ENCODE measurements at regions not wholly inside any gene's neighbourhood (a gene's known extent, or its start where the extent isn't known, plus 50 kb on each side); places are given as distances from the start of the nearest gene placed in this dataset.
"Not testable (repeated sequence)": the region's sequence is repeated elsewhere in the genome, so short reads cannot be mapped to it uniquely, and the experiment has no call there.

DNA sequence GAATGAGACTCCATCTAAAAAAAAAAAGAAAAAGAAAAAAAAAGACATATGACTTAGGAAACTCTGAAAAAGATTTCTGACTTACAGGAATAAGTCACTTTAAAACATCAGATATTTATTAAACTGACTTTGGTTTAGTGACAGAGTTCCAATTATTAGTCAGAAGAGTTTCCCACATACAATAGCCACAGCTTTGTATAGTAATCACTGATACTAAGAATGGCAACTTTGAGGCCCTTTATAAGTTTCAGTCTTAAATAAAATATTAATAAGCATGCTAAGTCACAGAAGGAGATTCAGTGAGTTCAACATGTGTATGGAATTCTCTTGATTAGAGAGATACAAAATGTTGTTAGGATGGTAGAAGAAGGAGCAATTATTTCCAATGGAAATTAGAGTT is 652.3 kb upstream of the AMOT start:
- Histone ChIP-seq H3K27ac (replicated peaks) (no peak overlapping the region), H3K27me3 (ENCODE audit: insufficient read depth, poor library complexity, severe bottlenecking) (no peaks in the 10 kb centered on the region), H3K4me3 (replicated peaks; ENCODE audit: insufficient read depth, low read length) (no peak overlapping the region)
- DNase-seq (ENCODE audit: low read depth in 1 of 2, low spot score in 1 of 2), result no peak
- TF ChIP-seq POLR2AphosphoS5 (IDR thresholded peaks at IDR 0.05; ENCODE audit: low read depth) (no peak), CTCF (IDR thresholded peaks at IDR 0.05; ENCODE audit: insufficient read depth, low read length) (no peak), GABPA (IDR thresholded peaks at IDR 0.05; ENCODE audit: low read depth) (no peak), REST (IDR thresholded peaks at IDR 0.05; ENCODE audit: insufficient replicate concordance, low read depth) (no peak), SPI1 (IDR thresholded peaks at IDR 0.05; ENCODE audit: borderline replicate concordance, low read depth) (no peak)

GRCh38 chrX:113473418-113473817 is 632.8 kb upstream of the AMOT start:
- Histone ChIP-seq H3K4me3 (replicated peaks; ENCODE audit: insufficient read depth, low read length) (no peak overlapping the region), H3K27ac (replicated peaks) (no peak overlapping the region), H3K27me3 (ENCODE audit: insufficient read depth, poor library complexity, severe bottlenecking) (no peaks in the 10 kb centered on the region)
- peak in 1 of 2 experiments; percentile 20 for DNase-seq (ENCODE audit: low read depth in 1 of 2, low spot score in 1 of 2)
- TF ChIP-seq CTCF (IDR thresholded peaks at IDR 0.05; ENCODE audit: insufficient read depth, low read length) (no peak), REST (IDR thresholded peaks at IDR 0.05; ENCODE audit: insufficient replicate concordance, low read depth) (no peak), GABPA (IDR thresholded peaks at IDR 0.05; ENCODE audit: low read depth) (no peak), POLR2AphosphoS5 (IDR thresholded peaks at IDR 0.05; ENCODE audit: low read depth) (no peak), SPI1 (IDR thresholded peaks at IDR 0.05; ENCODE audit: borderline replicate concordance, low read depth) (no peak)

- H3K27me3 ChIP-seq (ENCODE audit: insufficient read depth, poor library complexity, severe bottlenecking); H3K4me3 ChIP-seq (replicated peaks; ENCODE audit: insufficient read depth, low read length); H3K27ac ChIP-seq (replicated peaks): not testable (repeated sequence)
- DNase-seq (ENCODE audit: low read depth in 1 of 2, low spot score in 1 of 2), result peak in 1 of 2 experiments; percentile 13
These were observed 632.4 kb upstream of the AMOT start for GRCh38 chrX:113473015-113473414.

DNA sequence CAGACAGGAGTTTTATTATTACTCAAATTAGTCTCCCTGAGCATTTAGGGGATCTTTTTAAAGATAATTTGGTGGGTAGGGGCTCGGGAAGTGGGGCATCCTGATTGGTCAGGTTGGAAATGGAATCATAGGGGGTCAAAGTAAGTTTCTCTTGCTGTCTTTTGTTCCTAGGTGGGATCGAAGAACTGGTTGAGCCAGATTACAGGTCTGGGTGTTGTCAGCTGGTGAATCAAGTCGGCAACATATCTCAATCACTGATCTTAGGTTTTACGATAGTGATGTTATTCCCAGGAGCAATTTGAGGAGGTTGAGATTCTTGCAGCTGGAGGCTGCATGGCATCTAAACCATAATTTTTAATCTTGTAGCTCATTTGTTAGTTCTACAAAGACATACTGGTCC is 629.5 kb upstream of the AMOT start:
- no peaks in the 10 kb centered on the region for H3K27me3 ChIP-seq (ENCODE audit: insufficient read depth, poor library complexity, severe bottlenecking)
- H3K4me3 ChIP-seq (replicated peaks; ENCODE audit: insufficient read depth, low read length), result no peak overlapping the region
- no peak overlapping the region for H3K27ac ChIP-seq (replicated peaks)
- no peak for TF ChIP-seq GABPA (IDR thresholded peaks at IDR 0.05; ENCODE audit: low read depth)
- no peak for TF ChIP-seq CTCF (IDR thresholded peaks at IDR 0.05; ENCODE audit: insufficient read depth, low read length)
- TF ChIP-seq REST (IDR thresholded peaks at IDR 0.05; ENCODE audit: insufficient replicate concordance, low read depth), result no peak
- TF ChIP-seq SPI1 (IDR thresholded peaks at IDR 0.05; ENCODE audit: borderline replicate concordance, low read depth), result no peak
- no peak for TF ChIP-seq POLR2AphosphoS5 (IDR thresholded peaks at IDR 0.05; ENCODE audit: low read depth)
- DNase-seq (ENCODE audit: low read depth in 1 of 2, low spot score in 1 of 2), result no peak
